Activated CD8-positive, alpha-beta memory T cell treated with anti-CD3 and anti-CD28 coated beads, Interleukin-2, amount 50 U/mL, for 4 hours (primary cell): ENCODE measurements at regions not wholly inside any gene's neighbourhood (a gene's known extent, or its start where the extent isn't known, plus 50 kb on each side); places are given as distances from the start of the nearest gene placed in this dataset.

Experiments used
- DNase-seq: peaks from one replicate; pipeline ENCODE4 v3.0.0-alpha.2; 2020

DNA sequence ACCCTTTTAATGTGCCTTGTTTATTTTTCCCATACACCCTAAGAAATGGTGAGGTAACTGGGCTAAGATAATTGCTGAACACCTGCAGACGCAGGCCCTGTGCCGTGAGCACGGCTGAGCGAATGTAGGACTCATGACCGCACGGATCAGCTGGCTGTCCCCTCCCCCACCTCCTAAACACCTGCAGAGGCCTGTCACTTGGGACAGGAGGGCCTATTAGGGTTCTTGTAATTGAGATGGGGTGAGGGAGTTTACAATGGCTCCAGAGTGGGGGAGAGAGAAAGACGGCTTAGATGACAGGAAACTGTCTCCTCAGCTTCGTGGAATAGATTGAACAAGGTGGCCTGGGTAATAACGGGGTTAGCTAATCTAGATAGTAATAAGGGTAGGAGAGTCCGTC, 291.7 kb upstream of the HABP2 start:
- no peak for DNase-seq

DNA sequence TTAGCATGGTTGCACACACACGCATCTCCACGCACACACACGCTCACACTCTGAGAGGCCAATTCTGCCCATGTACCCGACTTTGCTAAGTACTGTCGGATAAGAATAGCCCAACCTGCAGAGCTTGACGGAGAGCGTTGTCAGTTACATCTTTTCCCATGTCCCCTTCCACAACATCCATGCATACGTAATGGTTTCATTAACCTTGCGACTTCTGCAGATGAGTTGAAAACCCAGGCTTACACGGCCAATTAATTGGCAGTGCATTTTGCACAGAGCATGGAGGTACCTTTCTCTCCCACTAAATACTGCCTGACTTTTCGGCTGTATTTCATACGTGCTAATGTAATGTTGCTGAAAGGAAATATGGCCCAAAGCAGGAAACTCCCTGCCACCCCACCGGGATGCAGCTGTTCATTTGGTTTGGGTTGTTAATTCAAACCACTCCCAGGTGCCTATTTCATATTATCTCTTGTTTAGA, 291.2 kb upstream of the HABP2 start:
- DNase-seq, result no peak

DNA sequence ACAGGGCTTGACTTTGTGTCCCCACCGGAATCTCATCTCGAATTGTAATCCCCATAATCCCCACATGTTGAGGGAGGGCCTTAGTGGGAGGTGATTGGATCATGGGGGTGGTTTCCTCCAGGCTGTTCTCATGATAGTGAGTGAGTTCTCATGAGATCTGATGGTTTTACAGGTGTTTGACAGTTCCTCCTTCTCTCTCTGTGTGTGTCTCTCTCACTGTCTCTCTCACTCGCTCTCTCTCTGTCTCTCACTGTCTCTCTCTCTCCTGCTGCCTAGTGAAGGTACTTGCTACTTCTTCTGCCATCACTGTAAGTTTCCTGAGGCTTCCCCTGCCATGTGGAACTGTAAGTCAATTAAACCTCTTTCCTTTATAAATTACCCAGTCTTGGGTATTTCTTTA, 289.8 kb upstream of the HABP2 start:
- no peak for DNase-seq

DNA sequence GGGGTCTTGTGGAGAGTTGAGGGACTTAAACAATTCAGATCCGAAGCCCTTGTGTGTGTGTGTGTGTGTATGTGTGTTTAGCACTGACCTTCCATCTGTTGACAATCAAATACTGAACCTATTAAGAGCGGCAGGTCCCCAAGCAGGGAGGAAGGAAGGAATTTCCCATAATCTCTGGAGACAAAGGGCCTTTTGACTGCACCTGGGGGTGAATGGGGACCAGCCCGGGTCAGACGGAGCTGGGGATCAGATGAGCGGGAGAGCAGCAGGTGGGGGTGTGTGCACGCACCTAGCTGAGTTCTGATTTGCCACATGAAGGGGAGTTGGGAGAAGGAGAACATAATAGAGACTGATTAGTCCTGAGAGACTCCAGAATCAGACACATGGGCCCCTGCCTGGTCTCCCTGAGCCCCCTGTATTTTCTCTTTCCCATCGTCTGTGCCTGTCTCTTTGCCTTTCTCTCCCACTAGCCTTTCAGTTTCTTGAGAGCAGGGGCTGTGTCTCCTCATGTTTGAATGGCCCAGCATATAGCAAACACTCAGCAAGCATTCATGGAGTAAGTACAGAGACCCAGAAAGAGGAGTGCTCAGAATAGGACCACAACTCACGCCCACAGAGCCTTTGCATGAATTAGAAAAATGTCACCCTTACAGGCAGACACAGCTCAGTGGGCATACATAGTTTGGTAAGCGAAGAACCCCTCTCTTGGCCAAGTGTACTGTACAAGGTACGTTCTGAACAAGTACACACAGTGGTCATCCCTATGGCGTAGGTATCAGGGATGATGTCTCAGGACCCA, 288.3 kb upstream of the HABP2 start:
- no peak for DNase-seq

DNA sequence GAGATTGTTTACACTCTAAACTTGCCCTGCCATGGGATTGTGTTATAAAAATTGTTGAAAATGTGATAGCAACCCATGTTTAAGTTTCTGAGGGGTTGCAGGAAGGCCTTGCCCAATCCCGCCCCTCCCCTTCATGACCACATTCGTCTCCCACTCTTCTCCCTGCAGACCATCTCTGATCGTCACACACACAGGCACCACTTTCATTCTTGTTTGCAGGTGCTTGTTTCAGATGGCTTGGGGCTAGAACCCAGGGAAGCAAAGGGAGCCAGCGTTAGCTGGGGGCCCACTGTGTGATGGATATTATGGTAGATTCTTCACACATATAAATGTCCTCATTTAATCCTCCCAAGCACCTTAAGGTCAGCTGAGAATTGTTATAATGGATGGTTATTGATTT, 286.7 kb upstream of the HABP2 start:
- DNase-seq, result no peak

DNA sequence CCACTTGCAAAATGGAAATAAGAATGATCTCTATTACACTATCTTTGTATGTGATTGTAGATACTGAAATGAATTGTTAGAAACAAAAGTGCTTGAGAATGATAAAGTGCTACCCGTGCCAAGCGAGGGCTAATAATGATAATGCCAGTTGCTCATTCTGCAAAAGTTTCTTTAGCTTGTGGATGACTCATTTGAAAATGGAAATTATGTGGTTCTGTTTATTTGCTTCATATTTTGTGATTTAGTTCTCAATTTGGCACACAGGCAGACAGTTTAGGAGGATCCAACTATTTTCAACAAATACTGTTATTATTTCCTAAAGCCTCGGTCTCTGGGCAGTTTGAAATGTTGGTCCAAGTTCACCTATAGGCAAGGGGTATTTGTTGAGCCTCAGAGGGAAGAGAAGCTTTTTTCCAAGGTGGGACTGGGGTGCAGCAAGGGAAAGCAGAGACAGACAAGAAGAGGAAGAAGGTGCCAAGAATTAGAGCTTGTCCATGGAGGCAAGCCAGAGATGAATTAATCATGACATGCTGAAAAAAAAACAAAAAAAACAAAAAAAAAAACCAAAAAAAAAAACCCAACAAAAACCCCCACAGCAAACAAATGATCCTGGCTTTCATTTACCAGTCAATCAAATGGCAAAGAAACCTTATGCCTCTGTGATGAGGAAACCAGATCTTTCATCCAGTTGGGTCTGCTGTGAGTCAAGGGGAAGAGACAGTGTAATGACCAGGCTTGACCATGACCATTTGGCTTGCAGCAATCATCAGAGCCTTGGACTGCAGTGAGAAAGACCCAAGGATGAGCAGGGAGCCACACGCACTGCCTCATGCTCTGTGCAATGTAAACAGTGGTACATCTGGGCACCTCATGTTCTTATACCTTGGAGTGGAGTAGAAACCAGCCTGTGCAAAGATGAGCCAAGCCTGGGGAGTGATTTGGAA, 285.0 kb upstream of the HABP2 start:
- no peak for DNase-seq

DNA sequence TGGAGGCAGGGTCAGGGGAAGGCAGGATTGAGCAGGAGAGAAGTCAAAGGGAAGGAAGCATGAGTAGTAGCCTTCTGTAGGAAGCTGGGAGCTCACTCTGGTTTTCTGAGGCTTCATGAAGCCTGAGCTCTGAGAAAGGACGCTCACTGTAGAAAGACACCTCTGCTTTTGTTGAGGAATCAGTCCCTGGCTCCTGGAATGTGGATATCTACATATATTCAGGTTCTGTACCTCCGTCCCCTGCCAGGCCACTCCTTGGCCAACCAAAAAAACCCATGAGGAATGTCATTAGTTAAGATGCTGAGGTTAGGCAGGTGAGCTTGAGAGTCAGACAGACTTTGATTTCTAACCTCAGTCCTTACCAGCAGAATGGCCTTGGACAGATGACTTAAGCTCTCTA, 283.5 kb upstream of the HABP2 start:
- no peak for DNase-seq

DNA sequence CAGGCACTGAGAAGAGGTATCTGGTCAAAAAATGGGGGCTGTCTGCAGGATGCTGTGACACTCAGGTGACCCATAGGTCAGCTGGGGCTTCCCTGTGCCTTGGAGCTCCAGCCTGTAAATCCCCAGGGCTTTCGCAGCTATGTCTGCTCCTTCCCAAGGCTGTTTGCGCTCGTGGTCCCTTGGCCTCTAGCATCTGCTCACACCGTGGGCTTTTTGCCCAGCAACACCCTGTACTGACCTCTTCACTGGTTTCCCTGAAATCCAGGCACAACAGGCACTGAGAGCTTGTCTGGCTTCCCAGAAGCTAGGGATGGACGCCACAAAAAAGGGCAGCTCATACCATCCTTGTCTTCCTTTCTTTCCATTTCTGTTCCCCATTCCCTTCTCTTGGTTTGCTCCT, 280.3 kb upstream of the HABP2 start:
- DNase-seq, result no peak

DNA sequence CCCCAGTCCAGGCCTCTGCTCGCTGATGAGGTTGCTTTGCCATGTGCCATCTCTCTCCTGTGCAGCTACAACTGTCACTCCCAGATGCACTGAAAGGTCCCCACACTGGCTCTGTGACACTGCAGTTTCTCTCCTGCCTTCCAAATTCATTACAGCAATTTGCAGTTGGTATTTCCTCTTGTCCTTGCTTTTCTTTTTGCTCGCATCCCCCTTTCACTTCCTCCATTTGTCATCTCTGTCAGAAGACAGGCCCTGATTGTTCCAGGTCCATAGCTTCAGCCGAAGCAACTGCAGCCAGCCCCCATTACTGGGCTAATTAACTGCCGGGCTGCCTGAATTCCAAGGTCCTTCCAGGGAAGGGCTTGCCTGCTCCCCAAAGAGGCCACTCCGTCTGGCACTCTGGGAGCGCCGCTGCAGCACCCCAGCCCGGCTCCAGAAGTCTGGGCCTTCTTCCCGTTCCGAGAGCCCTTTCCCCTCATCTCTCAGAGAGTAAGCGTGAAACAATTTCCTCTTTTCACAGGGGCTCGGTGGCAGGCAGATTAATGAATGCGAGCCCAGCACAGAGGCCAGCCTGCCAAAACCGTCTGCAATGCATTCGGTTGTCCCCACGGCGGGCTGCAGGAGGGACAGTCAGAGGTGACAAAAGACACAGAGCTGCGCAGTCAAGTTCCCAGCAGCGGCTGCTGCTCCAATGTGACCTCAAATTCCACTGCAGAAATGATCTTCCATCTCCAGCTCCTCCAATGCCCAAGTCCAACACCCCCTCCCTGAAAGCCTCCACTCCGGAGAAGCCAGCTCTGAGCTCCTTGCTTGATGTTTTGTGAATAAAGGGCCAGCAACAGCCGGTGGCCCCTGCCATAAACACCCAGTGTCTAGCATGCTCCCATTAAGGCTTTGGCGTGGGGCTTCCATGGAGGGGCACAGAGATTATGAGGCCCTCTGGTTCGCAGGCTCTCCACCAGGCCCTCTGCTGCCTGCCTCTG, 279.4 kb upstream of the HABP2 start:
- no peak for DNase-seq

DNA sequence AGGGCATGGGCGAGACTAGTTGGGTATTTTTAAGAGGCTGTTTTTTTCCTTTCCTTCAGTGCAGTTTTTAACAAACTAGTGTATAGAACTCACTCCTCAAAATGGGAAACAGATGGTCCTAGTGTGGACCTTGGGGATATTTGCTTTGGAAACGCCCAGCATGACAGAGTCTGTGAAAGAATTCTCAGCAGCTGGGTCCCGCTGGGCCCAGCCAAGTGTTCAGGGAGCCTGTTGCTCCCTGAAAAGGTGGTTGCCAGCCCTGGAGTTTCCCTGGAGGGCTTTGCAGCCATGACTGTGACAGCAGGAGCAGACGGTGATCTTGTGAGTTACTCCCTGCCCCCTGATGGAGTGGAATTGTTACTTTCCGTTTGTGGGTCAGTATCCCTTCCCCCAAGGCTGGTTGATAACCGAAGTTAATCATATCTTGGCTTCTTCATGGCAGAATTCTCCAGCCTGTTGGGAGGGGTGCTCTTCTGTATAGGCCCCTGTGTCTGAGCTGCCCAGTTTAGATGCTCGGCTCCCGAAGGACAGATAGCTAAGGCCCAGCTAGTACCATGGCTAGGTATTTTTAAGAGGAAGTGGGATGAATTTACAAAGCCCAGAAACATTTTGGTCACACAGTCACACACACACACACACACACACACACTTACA, 278.6 kb upstream of the HABP2 start:
- DNase-seq, result no peak

DNA sequence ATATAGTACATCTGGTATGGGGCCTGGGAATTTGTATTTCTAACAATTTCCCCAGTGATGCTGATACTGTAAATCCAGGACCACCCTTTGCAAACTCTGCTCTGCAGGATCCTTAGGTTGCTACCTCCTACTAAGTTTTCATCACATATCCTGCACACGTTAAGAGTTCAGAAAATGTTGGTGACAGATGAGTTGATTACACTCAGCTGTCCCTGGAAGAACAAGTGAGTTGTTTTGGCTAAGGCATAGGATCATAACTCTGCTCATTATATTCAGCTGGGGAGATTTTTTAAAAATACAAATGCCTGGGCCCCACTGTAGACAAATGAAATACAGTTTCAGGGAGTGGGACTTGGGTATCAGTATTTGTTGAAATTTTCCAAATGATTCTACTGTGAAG, 274.6 kb upstream of the HABP2 start:
- no peak for DNase-seq

DNA sequence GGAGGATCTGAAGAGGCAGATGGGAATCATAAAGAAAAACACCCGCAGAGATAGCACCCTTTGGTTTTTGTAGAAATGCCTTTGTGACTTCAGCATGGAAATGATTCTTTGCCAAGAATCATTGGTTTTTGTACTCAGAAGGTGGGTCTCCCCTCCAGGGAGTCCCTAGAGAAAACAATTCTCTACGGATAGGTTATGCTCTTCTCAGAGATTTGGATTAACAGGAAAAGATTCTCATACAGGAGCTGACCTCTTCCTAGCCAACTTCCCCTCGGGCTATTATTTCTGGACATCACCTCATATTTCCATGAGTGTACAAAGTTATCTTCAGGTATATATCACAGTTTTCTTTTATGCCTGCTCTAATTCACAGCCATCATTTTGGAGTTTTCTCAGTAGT, 274.2 kb upstream of the HABP2 start:
- DNase-seq, result no peak

DNA sequence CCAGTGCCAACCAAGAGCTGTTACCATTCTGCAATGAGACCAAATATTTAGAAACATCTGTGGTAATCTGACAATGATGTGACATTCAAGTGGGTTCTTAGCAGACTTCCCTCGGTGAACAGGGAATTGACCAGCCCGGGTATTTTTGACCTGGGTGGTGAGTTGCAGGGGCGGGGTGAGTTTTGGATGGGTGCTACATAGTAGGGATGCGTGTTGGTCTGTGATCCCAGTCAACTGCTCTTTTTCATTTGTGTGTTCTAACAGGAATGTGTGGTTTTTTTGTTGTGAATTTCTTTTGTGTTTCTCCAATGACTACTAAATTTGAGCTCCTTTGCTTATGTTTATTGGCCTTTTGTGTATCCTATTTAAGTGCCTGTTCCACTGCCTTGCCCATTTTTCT, 273.6 kb upstream of the HABP2 start:
- DNase-seq, result no peak

DNA sequence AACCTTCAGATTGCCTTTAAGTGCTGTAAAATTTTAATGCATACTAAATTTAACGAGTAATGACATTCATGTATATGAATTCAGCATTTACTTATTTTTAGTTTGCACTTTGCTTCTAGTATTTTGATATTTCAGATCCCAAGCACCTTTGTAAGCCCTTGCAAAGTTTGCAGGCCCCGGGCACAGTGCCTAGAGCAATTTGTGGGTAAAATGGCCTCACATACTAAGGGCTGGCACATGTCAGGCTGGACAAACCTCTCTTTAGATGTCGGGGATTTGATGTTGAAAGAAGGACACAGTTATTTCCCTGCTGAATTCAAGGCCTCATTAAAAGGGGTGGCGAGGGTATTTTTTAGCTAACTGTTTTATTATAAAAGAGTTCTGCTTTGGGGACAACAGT, 270.3 kb upstream of the HABP2 start:
- no peak for DNase-seq

DNA sequence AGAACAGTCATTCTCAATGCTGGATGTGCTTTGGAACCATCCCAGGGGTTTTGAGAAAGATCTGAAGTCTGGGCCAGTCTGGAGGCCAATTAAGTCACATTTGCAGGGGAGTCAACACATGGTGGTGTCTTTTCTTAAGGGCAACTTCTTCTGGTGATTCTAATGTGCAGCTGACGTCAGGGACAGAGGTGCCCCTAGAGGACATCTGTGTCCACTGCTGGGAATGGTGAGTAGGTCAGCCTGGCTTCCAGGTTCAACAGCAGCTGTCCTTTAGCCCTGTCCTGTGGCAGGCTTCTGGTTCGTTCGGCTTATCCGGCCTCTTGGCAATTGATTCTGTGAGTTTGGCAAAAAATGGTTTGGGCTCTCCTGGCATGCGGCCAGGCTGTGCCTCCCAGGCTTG, 269.7 kb upstream of the HABP2 start:
- no peak for DNase-seq

DNA sequence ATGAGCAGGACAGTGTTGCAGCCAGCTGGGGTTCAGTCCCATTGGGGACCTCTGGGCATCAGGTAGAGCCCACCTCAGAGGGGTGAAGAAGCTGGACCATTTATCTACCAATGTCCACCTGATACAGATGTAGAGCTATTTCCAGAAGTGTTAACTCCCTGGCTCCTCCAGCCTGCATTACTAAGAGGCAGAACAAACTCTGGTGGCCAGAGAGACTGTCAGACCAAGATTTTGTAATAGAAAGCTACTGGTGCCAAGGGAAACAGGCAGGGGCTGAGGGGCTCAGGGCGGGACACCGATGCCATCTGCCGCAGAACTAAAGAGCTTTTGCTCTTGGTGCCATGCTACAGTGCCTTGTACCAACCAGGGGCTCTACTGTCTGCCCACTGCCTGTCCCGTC, 268.2 kb upstream of the HABP2 start:
- DNase-seq, result no peak

DNA sequence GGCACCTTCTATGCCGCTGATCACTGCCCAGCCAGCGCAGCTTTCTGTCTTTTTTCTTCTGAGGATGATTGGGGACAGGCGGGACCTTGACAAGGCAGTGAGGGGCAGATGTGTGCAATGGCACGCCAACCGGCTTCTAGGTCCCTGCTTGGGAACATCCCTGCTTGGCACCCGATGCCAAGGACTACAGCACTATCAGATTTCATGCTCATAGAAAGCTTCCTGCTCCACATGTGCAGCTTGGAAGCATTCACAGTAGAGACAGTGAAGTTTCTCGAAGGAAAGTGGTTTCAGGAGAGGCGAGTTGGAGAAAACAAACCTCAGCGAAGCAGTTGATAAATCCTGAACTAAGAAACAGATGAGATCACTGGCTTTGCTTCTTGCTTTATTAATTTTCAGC, 267.5 kb upstream of the HABP2 start:
- no peak for DNase-seq

DNA sequence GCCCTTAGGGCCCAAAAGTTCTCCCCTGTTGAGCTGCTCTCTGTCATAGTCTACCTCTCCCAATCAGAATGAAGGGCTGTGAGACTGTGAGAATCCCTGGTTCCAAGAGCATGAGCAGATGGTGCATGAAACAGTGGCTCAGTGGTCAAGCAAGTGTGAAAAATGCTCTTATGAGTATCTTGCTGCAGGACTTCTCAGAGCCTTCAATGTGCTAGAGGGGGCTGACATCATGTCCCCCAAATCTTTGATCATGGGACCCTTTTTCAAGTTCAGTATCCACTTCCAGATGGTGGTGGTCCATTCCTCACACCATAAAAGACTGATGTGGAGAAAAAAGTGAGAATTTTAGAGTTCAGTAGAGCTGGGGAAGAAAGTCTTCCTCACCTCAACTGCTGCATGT, 265.3 kb upstream of the HABP2 start:
- DNase-seq, result no peak

DNA sequence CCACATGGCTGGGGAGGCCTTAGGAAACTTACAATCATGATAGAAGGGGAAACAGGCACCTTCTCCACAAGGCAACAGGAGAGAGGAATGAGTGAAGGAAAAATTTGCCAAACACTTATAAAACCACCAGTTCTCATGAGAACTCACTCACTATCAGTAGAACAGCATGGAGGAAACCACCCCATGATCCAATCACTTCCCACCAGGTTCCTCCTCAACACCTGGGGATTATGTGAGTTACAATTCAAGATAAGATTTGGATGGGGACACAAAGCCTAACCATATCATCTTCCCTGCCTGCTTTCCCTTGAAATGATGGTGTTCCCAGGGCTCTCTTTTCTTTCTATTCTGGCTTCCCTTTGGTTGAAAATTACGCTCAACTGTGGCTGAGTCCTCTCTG, 262.7 kb upstream of the HABP2 start:
- DNase-seq, result no peak

DNA sequence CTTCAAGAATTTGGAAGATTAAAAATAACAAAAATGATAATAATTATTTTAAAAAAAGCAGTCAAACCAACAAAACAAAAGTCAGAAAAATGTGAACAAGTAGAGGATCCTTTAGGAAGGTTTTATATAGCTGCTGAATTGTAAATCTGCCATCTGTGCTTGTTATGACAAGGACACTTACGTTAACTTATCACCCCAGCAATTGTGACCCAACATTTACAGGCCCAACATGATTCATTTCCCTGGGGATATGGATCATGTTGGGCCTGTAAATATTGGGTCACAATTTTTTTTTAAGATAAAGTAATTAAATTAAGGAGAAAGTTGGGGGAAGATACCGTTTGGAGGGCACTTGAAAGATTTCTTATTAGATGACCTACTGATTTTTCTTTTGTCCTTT, 261.4 kb upstream of the HABP2 start:
- DNase-seq, result no peak

DNA sequence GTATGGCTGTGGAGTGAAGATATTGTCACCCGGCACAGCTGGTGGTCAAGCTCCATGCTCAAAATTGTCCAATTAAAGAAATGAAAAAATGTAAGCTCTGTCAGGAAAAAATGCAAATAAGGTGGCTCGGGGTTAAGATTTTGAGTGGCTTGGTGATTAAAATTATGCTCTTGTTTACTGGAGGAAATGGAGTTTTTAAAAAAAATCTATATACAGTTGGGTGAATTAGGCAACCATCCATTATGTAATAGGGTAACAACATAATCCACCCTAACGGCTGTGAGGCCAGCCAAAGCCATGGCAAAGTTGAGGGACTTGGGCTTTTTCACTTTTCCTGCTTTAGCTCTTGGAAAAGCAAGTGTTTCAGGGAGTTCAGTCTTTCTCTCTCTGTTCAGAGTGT, 260.8 kb upstream of the HABP2 start:
- no peak for DNase-seq

DNA sequence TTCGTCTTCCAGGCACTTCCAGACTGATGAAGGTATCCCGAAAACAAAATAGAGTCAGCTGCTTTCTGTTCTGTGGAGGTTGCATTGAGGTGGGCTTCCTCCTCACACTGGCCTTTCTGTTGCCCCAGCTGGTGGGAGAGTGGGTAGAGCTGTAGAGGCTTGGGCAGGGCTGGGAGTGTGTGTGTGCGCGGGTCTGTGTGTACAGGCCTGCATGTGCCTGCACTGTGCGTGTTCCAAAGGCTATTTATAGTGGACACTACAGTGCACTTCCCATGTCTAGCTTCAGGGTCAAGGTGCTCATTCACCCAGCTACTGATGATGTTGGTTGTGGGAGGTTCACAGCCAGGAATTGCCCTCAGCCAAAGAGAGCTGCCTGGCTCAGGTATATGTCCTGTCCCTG, 260.1 kb upstream of the HABP2 start:
- DNase-seq, result no peak
